Gastrocnemius medialis (tissue), 4 donors: ENCODE measurements at regions not wholly inside any gene's neighbourhood (a gene's known extent, or its start where the extent isn't known, plus 50 kb on each side); places are given as distances from the start of the nearest gene placed in this dataset.
"Not testable (repeated sequence)": the region's sequence is repeated elsewhere in the genome, so short reads cannot be mapped to it uniquely, and the experiment has no call there.

Experiments used
- POLR2A ChIP-seq, 2 donors: fragments of 450-650 bp; IDR thresholded peaks; one replicate each; pipeline ENCODE4 v1.6.1; 2017; ENCODE audit warnings: antibody characterized with exemption in 2 of 2, mild to moderate bottlenecking in 2 of 2, moderate library complexity in 2 of 2
- TF ChIP-seq, protein P1 (sequence below), 5 experiments: fragments of 450-650 bp in 3 of 5; fragments of 200-600 bp in 2 of 5; sonication (generic) in 2 of 5; IDR thresholded peaks in 4 of 5; conservative IDR thresholded peaks in 1 of 5; 1 replicate in 4 of 5; 2 replicates in 1 of 5; pipeline ENCODE4 v1.5.1; 2016 to 2019; ENCODE audit warnings: antibody characterized with exemption in 5 of 5, mild to moderate bottlenecking in 3 of 5, moderate library complexity in 3 of 5

DNA sequence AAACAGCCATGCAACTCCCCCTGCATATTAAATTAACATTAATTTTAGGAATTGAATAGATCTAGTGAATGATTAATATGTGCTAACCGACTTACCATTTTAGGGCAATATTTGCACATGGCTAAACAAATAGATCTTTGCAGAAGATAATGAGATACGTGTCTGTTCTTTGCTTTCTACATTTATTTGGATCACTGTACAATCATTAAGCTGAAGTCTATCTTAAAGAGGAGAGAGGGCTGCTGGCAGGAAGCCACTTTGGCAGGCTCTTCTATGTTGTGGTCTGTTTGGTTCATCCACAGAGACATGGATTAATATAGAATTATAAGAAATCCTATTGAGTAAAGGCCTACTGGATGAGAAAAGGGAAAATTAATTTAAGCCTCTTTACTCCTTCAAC lies 318.5 kb downstream of the ANKRD30B start:
- TF ChIP-seq, protein P1, sequence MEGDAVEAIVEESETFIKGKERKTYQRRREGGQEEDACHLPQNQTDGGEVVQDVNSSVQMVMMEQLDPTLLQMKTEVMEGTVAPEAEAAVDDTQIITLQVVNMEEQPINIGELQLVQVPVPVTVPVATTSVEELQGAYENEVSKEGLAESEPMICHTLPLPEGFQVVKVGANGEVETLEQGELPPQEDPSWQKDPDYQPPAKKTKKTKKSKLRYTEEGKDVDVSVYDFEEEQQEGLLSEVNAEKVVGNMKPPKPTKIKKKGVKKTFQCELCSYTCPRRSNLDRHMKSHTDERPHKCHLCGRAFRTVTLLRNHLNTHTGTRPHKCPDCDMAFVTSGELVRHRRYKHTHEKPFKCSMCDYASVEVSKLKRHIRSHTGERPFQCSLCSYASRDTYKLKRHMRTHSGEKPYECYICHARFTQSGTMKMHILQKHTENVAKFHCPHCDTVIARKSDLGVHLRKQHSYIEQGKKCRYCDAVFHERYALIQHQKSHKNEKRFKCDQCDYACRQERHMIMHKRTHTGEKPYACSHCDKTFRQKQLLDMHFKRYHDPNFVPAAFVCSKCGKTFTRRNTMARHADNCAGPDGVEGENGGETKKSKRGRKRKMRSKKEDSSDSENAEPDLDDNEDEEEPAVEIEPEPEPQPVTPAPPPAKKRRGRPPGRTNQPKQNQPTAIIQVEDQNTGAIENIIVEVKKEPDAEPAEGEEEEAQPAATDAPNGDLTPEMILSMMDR (IDR thresholded peaks at IDR 0.05 in 4 of 5, conservative IDR thresholded peaks at IDR 0.05 in 1 of 5) = not testable (repeated sequence)
- not testable (repeated sequence) for TF ChIP-seq POLR2A (IDR thresholded peaks at IDR 0.05)
